ENCODE measurements at regions not wholly inside any gene's neighbourhood (a gene's known extent, or its start where the extent isn't known, plus 50 kb on each side); places are given as distances from the start of the nearest gene placed in this dataset.
"Not testable (repeated sequence)": the region's sequence is repeated elsewhere in the genome, so short reads cannot be mapped to it uniquely, and the experiment has no call there.

GRCh38 chr18:22067109-22067508 is 102.3 kb upstream of the GATA6 start:
- no peak for DNase-seq (ENCODE audit: low read depth)
- H3K4me3 ChIP-seq (ENCODE audit: low read length), result no peak overlapping the region
- TF ChIP-seq, protein P1, sequence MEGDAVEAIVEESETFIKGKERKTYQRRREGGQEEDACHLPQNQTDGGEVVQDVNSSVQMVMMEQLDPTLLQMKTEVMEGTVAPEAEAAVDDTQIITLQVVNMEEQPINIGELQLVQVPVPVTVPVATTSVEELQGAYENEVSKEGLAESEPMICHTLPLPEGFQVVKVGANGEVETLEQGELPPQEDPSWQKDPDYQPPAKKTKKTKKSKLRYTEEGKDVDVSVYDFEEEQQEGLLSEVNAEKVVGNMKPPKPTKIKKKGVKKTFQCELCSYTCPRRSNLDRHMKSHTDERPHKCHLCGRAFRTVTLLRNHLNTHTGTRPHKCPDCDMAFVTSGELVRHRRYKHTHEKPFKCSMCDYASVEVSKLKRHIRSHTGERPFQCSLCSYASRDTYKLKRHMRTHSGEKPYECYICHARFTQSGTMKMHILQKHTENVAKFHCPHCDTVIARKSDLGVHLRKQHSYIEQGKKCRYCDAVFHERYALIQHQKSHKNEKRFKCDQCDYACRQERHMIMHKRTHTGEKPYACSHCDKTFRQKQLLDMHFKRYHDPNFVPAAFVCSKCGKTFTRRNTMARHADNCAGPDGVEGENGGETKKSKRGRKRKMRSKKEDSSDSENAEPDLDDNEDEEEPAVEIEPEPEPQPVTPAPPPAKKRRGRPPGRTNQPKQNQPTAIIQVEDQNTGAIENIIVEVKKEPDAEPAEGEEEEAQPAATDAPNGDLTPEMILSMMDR (conservative IDR thresholded peaks at IDR 0.05; ENCODE audit: low read depth, low read length), result no peak

DNA sequence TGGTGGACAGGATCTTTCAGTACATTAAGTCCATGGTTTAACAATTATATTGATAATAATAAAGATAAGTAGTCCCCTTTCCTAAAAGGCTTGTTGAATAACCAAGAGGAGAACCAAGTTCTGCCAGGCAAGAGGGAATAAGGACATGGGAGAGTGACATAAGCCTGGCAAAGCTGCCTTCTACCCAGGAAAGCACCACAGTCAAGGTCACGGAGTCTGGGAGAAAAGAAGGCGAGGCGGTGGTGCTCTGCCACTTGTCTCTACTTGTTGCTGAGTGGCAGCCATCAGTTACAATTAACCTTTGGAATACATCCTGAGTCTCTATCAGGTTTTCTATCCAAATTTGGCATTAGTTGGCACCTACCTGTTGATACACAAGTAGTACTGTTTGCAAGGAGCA is 101.7 kb upstream of the GATA6 start:
- TF ChIP-seq, protein P1 (conservative IDR thresholded peaks at IDR 0.05; ENCODE audit: low read depth, low read length), result no peak
- no peak for DNase-seq (ENCODE audit: low read depth)
- H3K4me3 ChIP-seq (ENCODE audit: low read length), result no peak overlapping the region

- H3K4me3 ChIP-seq (ENCODE audit: low read length); DNase-seq (ENCODE audit: low read depth): not testable (repeated sequence)
Observed at GRCh38 chr18:22068784-22069183, 100.6 kb upstream of the GATA6 start.

DNA sequence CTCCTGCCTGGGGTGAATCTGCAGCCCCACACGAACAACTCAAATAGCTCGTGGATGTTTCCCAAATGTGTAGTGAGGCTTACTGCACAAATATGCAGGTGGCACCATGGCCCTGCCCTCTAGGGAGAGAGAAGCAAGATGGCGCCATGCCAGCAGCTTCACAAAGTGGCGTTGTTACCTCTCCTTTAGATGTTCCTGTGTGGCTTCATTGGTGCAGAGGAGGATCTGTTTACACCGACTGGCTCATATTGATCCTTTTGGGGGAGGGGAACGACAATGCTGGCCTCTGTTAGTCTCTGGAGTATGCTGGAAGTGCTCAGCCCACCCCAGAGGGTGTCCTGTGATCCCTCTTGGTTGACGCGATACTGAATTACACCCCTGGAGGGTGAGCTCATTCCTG is 99.5 kb upstream of the GATA6 start:
- DNase-seq (ENCODE audit: low read depth), result no peak
- TF ChIP-seq, protein P1 (conservative IDR thresholded peaks at IDR 0.05; ENCODE audit: low read depth, low read length), result no peak
- no peak overlapping the region for H3K4me3 ChIP-seq (ENCODE audit: low read length)

GRCh38 chr18:22073411-22073810 is 96.0 kb upstream of the GATA6 start:
- no peak overlapping the region for H3K4me3 ChIP-seq (ENCODE audit: low read length)
- no peak for DNase-seq (ENCODE audit: low read depth)
- TF ChIP-seq, protein P1 (conservative IDR thresholded peaks at IDR 0.05; ENCODE audit: low read depth, low read length), result no peak

DNA sequence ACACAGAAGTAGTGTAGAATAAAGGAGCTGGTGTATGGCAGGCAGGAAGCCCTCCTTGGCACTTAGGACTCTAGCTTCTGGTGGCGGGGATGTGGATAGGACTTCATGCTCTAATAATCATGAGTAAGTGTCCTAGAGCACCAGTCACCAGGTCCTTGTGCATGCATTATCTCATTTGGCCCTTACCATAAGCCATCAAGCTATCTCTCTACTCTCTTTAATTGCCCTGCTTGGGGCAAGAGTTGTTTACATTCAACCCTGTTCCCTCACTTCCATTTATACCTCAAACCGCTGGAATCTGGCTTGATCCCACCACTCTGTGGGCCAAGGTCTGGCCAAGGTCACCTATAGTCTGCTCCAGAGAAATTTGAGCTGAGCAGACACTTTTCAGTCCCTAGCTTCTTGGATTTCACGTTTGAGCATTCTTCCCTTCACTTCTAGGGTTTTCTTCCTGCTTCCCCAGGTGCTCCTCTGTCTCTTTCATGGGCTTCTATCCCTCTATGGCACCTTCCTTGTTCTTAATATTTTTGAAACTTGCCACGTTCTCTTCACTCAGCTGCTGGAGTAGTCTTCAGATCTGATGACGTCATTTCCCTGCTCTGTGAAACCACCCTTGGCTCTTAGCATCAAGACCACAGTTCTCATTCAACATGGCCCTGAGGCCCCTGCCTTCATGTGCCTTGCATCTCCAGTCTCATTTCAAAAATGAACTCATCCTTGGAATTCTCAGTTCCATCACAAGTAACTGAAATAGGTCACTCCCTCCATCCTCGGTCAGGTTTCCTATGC is 94.9 kb upstream of the GATA6 start:
- no peak overlapping the region for H3K4me3 ChIP-seq (ENCODE audit: low read length)
- TF ChIP-seq, protein P1 (conservative IDR thresholded peaks at IDR 0.05; ENCODE audit: low read depth, low read length), result no peak
- no peak for DNase-seq (ENCODE audit: low read depth)

GRCh38 chr18:22080035-22080434 is 89.4 kb upstream of the GATA6 start:
- DNase-seq (ENCODE audit: low read depth), result no peak
- TF ChIP-seq, protein P1 (conservative IDR thresholded peaks at IDR 0.05; ENCODE audit: low read depth, low read length), result no peak
- H3K4me3 ChIP-seq (ENCODE audit: low read length), result no peak overlapping the region
